ENCODE measurements at regions not wholly inside any gene's neighbourhood (a gene's known extent, or its start where the extent isn't known, plus 50 kb on each side); places are given as distances from the start of the nearest gene placed in this dataset.

DNA sequence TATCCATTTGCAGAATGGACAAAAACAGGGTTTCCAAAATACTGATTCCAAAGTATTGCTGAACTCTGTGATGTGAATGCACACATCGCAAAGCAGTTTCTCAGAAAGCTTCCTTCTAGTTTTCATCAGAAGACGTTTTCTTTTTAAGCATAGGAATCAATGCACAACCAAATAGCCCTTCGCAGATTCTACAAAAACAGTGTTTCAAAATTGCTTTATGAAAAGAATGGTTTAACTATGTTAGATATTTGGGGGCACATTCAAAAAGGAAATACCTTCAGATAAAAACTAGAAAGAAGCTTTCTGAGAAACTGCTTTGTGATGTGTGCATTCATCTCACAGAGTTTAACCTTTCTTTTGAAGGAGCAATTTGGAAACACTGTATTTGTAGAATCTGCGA is 569.7 kb downstream of the ALG10 start (continued):
- TF ChIP-seq, protein P1, sequence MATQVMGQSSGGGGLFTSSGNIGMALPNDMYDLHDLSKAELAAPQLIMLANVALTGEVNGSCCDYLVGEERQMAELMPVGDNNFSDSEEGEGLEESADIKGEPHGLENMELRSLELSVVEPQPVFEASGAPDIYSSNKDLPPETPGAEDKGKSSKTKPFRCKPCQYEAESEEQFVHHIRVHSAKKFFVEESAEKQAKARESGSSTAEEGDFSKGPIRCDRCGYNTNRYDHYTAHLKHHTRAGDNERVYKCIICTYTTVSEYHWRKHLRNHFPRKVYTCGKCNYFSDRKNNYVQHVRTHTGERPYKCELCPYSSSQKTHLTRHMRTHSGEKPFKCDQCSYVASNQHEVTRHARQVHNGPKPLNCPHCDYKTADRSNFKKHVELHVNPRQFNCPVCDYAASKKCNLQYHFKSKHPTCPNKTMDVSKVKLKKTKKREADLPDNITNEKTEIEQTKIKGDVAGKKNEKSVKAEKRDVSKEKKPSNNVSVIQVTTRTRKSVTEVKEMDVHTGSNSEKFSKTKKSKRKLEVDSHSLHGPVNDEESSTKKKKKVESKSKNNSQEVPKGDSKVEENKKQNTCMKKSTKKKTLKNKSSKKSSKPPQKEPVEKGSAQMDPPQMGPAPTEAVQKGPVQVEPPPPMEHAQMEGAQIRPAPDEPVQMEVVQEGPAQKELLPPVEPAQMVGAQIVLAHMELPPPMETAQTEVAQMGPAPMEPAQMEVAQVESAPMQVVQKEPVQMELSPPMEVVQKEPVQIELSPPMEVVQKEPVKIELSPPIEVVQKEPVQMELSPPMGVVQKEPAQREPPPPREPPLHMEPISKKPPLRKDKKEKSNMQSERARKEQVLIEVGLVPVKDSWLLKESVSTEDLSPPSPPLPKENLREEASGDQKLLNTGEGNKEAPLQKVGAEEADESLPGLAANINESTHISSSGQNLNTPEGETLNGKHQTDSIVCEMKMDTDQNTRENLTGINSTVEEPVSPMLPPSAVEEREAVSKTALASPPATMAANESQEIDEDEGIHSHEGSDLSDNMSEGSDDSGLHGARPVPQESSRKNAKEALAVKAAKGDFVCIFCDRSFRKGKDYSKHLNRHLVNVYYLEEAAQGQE (IDR thresholded peaks at IDR 0.05; ENCODE audit: low read depth, low read length), result no peak
- TF ChIP-seq, protein P2, sequence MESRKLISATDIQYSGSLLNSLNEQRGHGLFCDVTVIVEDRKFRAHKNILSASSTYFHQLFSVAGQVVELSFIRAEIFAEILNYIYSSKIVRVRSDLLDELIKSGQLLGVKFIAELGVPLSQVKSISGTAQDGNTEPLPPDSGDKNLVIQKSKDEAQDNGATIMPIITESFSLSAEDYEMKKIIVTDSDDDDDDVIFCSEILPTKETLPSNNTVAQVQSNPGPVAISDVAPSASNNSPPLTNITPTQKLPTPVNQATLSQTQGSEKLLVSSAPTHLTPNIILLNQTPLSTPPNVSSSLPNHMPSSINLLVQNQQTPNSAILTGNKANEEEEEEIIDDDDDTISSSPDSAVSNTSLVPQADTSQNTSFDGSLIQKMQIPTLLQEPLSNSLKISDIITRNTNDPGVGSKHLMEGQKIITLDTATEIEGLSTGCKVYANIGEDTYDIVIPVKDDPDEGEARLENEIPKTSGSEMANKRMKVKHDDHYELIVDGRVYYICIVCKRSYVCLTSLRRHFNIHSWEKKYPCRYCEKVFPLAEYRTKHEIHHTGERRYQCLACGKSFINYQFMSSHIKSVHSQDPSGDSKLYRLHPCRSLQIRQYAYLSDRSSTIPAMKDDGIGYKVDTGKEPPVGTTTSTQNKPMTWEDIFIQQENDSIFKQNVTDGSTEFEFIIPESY (IDR thresholded peaks at IDR 0.05), result no peak
- no peak for TF ChIP-seq RAD51 (IDR thresholded peaks at IDR 0.05)
- no peak for TF ChIP-seq CHD1 (IDR thresholded peaks at IDR 0.05; ENCODE audit: low read depth, low read length)
- TF ChIP-seq SMAD1 (IDR thresholded peaks at IDR 0.05; ENCODE audit: low read depth, partially characterized antibody), result no peak

DNA sequence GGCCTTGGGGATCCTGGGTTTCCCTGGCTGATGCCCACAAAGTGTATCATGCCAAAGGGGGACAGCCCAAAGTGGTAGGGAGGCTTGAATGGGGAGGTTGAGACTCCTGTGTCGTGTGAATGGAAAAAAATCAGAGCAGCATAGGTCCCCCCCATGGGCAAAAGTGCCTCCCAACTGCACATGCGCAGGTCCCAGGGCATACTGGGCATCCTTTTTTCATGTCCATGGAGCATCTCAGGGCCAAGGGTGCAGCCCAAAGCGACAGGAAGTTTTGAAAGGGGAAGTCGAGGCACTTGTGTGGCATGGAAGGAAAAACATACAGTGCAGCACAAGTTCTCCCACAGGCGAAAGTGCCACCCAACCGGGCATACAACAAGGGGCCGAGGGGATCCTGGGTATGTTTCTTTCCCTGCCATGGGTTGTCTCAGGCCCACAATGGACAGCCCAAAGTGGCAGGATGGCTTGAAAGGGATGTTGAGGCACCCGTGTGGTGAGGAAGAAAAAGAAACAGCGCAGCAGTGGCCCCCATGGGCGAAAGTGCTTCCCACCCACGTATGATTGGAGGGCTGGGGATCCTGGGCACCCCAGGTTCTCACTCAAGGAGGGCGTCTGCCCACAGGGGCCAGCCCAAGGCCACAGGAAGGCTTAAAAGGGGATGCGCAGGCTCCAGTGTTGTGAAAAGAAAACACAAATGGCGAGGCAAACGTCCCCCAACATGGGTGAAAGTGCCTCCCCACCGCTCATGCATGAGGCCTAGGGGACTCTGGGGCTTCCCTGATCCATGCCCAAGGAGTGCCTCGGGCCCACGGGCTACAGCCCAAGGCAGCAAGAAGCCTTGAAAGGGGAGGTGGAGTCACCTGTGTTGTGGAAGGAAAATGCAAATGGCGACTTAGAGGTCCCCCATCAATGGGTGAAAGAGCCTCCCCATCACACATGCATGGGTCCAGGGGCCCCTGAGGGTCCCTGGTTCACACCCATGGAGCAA is 573.7 kb downstream of the ALG10 start:
- SMC1A ChIA-PET (ENCODE audit: uncharacterized antibody, unreplicated experiment), result no interaction called here
- H3K36me3 ChIP-seq (ENCODE audit: control insufficient read depth in 2 of 2, insufficient read depth in 2 of 2, low read length in 1 of 2), result no peaks in the 10 kb centered on the region
- no peaks in the 10 kb centered on the region for H3K79me2 ChIP-seq (ENCODE audit: control insufficient read depth, insufficient read depth, low read length)
- WGBS (ENCODE audit: insufficient coverage, insufficient replicate concordance, low lambda C conversion rate, missing lambda C conversion rate), result 22% methylated on average over 18 of the region's 19 CpGs
- no peak overlapping the region for H3K27ac ChIP-seq (ENCODE audit: control insufficient read depth, insufficient read depth)
- DNase-seq (ENCODE audit: low read depth, low spot score) (no peak), ATAC-seq (no peak), FAIRE-seq (no peak)
- intact Hi-C loops (cut with micrococcal nuclease; ENCODE audit: unreplicated experiment), result no loop called here
- no peak overlapping the region for H3K9ac ChIP-seq (ENCODE audit: control insufficient read depth, insufficient read depth, low read length)
- CTCF ChIA-PET, result no interaction called here
- TF ChIP-seq HDGF (IDR thresholded peaks at IDR 0.05), result no peak
- no peak for TF ChIP-seq RELA (IDR thresholded peaks at IDR 0.05; ENCODE audit: borderline replicate concordance, partially characterized antibody)
- H3K4me2 ChIP-seq (ENCODE audit: control insufficient read depth, insufficient read depth), result no peak overlapping the region
- H3K27me3 ChIP-seq (replicated peaks in 1 of 2; ENCODE audit: control insufficient read depth in 2 of 2, insufficient read depth in 2 of 2, low read length in 1 of 2), result no peaks in the 10 kb centered on the region
- no peak overlapping the region for H2AFZ ChIP-seq (ENCODE audit: control insufficient read depth, low read depth, low read length)
- H3K4me1 ChIP-seq (ENCODE audit: control insufficient read depth, insufficient read depth, low read length), result no peaks in the 10 kb centered on the region
- no peaks in the 10 kb centered on the region; the same call in 2 of the 3 replicates for H3K9me3 ChIP-seq (replicated peaks; ENCODE audit: control insufficient read depth, insufficient read depth, low read length)
- no TSS peak for BruUV-seq (replicated peaks)
- in situ Hi-C loops (cut with MboI), result loop anchor here (10.0 to 25.0 kb wide), 2 partner anchors 49 to 309 kb away; no protein-coding TSS in a partner anchor
- RAD21 ChIA-PET (ENCODE audit: unreplicated experiment), result no interaction called here
- POLR2A ChIA-PET, result no interaction called here
- no peak overlapping the region for H3K4me3 ChIP-seq
- no peaks in the 10 kb centered on the region for H4K20me1 ChIP-seq (ENCODE audit: control insufficient read depth, insufficient read depth)

All from GM12878 (cell line).